K562 (cell line): ENCODE measurements at regions not wholly inside any gene's neighbourhood (a gene's known extent, or its start where the extent isn't known, plus 50 kb on each side); places are given as distances from the start of the nearest gene placed in this dataset.

Experiments used
- ATAC-seq: fragments of 200-7000 bp; cut with Tn5 transposase; 3 replicates; pipeline ENCODE4 v1.9.1; 2020; ENCODE audit warnings: moderate library complexity
- BruUV-seq: library from RNA; stranded (reverse); fragments of 400-500 nt; replicated peaks from 2 replicates; lab custom pipeline; 2021; lab: Mats Ljungman, UMichigan
- CTCF ChIA-PET: fragments of 300-600 bp; formaldehyde crosslinking; extraction: SDS; loops from one replicate; lab custom pipeline; 2021; ENCODE audit warnings: low intra/inter-chr PET ratio; lab: Yijun Ruan, JAX
- POLR2A ChIA-PET: fragments of 300-600, 350-650 bp; sonication (Branson Sonifier 250); formaldehyde crosslinking; extraction: SDS; loops from one replicate; lab custom pipeline; 2021; ENCODE audit warnings: antibody characterized with exemption, inconsistent platforms; lab: Yijun Ruan, JAX
- DNase-seq, 4 experiments: peaks; one replicate each; pipeline versions ENCODE4 v3.0.0 to v3.0.0-alpha.2; 2011 to 2018; ENCODE audit warnings: low spot score in 3 of 4, mixed read lengths in 3 of 4; ENCODE audit errors: extremely low read depth in 1 of 4
- FAIRE-seq: peaks from 2 replicates; lab custom pipeline; 2011; peaks lifted over from hg19 to GRCh38; lab: Jason Lieb, UNC
- H2AFZ ChIP-seq: 2 replicates; pipeline ENCODE4 v1.6.0; 2011; ENCODE audit warnings: low read depth, low read length, control low read depth, inconsistent platforms
- H3K27ac ChIP-seq: fragments of 200-600 bp; 3 replicates; pipeline ENCODE4 v1.8.0; 2011; ENCODE audit warnings: low read depth, mild to moderate bottlenecking, control low read depth, inconsistent platforms, low read length, moderate library complexity, mixed read lengths; ENCODE audit errors: extremely low read depth
- H3K27me3 ChIP-seq, 2 experiments: fragments of 300-600 bp in 1 of 2; 2 replicates in 1 of 2; 3 replicates in 1 of 2; pipeline versions ENCODE4 v1.6.0 to v1.8.0; 2011; ENCODE audit warnings: inconsistent platforms in 2 of 2, low read length in 2 of 2, mild to moderate bottlenecking in 1 of 2, mixed read lengths in 1 of 2, moderate library complexity in 1 of 2; ENCODE audit not compliant: control insufficient read depth in 2 of 2, insufficient read depth in 2 of 2
- H3K36me3 ChIP-seq: fragments of 300-600 bp; 3 replicates; pipeline ENCODE4 v1.8.0; 2011; ENCODE audit warnings: mild to moderate bottlenecking, low read length, inconsistent platforms; ENCODE audit not compliant: control insufficient read depth, insufficient read depth
- H3K4me1 ChIP-seq, 2 experiments: fragments of 200-600 bp in 1 of 2; replicated peaks in 1 of 2; 2 replicates in 1 of 2; 3 replicates in 1 of 2; pipeline versions ENCODE4 v1.5.1 to v1.8.0; 2011; ENCODE audit warnings: inconsistent platforms in 2 of 2, low read length in 2 of 2, mild to moderate bottlenecking in 1 of 2, mixed read lengths in 1 of 2, moderate library complexity in 1 of 2; ENCODE audit not compliant: control insufficient read depth in 2 of 2, insufficient read depth in 2 of 2
- H3K4me2 ChIP-seq: 2 replicates; pipeline ENCODE4 v1.6.1; 2011; ENCODE audit warnings: low read length, control low read depth, inconsistent platforms, mixed read lengths; ENCODE audit not compliant: insufficient read depth
- H3K4me3 ChIP-seq: fragments of 200-600 bp; sonication (generic), shearing (Covaris generic); 2 replicates; pipeline ENCODE4 v1.5.1; 2016; ENCODE audit warnings: control low read depth, inconsistent platforms
- H3K79me2 ChIP-seq: fragments of 200-600 bp; 3 replicates; pipeline ENCODE4 v1.8.0; 2011; ENCODE audit warnings: low read length, inconsistent platforms; ENCODE audit not compliant: control insufficient read depth, insufficient read depth
- H3K9ac ChIP-seq, 2 experiments: 2 replicates each; pipeline versions ENCODE4 v1.6.0 to v1.6.1; 2011; ENCODE audit warnings: low read depth in 2 of 2, low read length in 2 of 2, control low read depth in 1 of 2, inconsistent platforms in 1 of 2, mild to moderate bottlenecking in 1 of 2, mixed read lengths in 1 of 2; ENCODE audit not compliant: insufficient read depth in 1 of 2
- H3K9me1 ChIP-seq: one replicate; pipeline ENCODE4 v1.6.0; 2011; ENCODE audit warnings: inconsistent platforms, mild to moderate bottlenecking, low read length, moderate library complexity; ENCODE audit not compliant: control insufficient read depth, insufficient read depth
- H3K9me3 ChIP-seq: replicated peaks from 2 replicates; pipeline ENCODE4 v1.5.1; 2011; ENCODE audit warnings: low read depth, low read length, inconsistent platforms; ENCODE audit not compliant: control insufficient read depth, insufficient read depth
- H4K20me1 ChIP-seq: replicated peaks from 2 replicates; pipeline ENCODE4 v1.6.1; 2011; ENCODE audit warnings: low read length, inconsistent platforms, mixed read lengths; ENCODE audit not compliant: control insufficient read depth, insufficient read depth
- BRF2 ChIP-seq: IDR thresholded peaks from 3 replicates; pipeline ENCODE4 v1.6.1; 2011; ENCODE audit warnings: borderline replicate concordance, mild to moderate bottlenecking; ENCODE audit not compliant: insufficient read length, insufficient read depth
- DPF2 ChIP-seq: fragments of 450-650 bp; IDR thresholded peaks from 2 replicates; pipeline ENCODE4 v1.6.1; 2016
- ELK1 ChIP-seq: sonication (generic); formaldehyde crosslinking; IDR thresholded peaks from 2 replicates; pipeline ENCODE4 v1.8.1; 2022; ENCODE audit warnings: missing genetic modification reagents
- FOXJ2 ChIP-seq: fragments of 200-800 bp; sonication (Bioruptor generic); IDR thresholded peaks from 2 replicates; pipeline ENCODE4 v1.6.1; 2016; ENCODE audit warnings: missing genetic modification characterization, missing compliant biosample characterization
- HBP1 ChIP-seq: fragments of 450-650 bp; formaldehyde crosslinking; IDR thresholded peaks from 2 replicates; pipeline ENCODE4 v1.4.0; 2022; ENCODE audit warnings: missing genetic modification characterization
- NONO ChIP-seq, 2 experiments: fragments of 200-400 bp in 1 of 2; fragments of 450-650 bp in 1 of 2; formaldehyde crosslinking in 1 of 2; IDR thresholded peaks; 2 replicates each; pipeline ENCODE4 v1.6.1; 2017; ENCODE audit warnings: low read depth in 2 of 2, mild to moderate bottlenecking in 2 of 2, moderate library complexity in 2 of 2, low read length in 1 of 2
- POLR3G ChIP-seq: IDR thresholded peaks from 2 replicates; pipeline ENCODE4 v1.6.1; 2011; ENCODE audit not compliant: insufficient read length, insufficient replicate concordance; ENCODE audit errors: extremely low read depth
- POU5F1 ChIP-seq: fragments of 150-350 bp; IDR thresholded peaks from 2 replicates; pipeline ENCODE4 v1.6.1; 2014; ENCODE audit warnings: borderline replicate concordance, low read length, low read depth, mild to moderate bottlenecking; ENCODE audit not compliant: partially characterized antibody
- ZNF274 ChIP-seq: IDR thresholded peaks from 2 replicates; pipeline ENCODE4 v1.6.1; 2011; ENCODE audit warnings: low read depth, mild to moderate bottlenecking, low read length, moderate library complexity, borderline replicate concordance
- WGBS: fragments of 100-300 bp; shearing (Covaris generic); methylation state at CpG from one replicate; pipeline ENCODE4 v1.1.6; 2016; ENCODE audit warnings: low coverage, mixed read lengths; ENCODE audit not compliant: insufficient coverage; ENCODE audit errors: missing lambda C conversion rate; 5-methylcytosine and 5-hydroxymethylcytosine counted together
- in situ Hi-C: fragments of 300-500 bp; cut with MboI; formaldehyde crosslinking; loops from 4 replicates; pipeline ENCODE4 v1.15.0; 2018; ENCODE audit warnings: inconsistent platforms, mixed read lengths
- intact Hi-C: fragments of 100-400 bp; cut with micrococcal nuclease; formaldehyde crosslinking; loops from 2 replicates; pipeline ENCODE4 v1.14.2; 2022

- 0% methylated on average over 1 of the region's 1 CpG for WGBS
- in situ Hi-C loops (no loop called here), intact Hi-C loops (no loop called here)
- H3K9me1 ChIP-seq = no peaks in the 10 kb centered on the region
- no peak overlapping the region for H3K9ac ChIP-seq
- H4K20me1 ChIP-seq = no peaks in the 10 kb centered on the region
- H2AFZ ChIP-seq = no peak overlapping the region
- H3K4me2 ChIP-seq = no peak overlapping the region
- H3K4me3 ChIP-seq = no peak overlapping the region
- no TSS peak for BruUV-seq
- no peaks in the 10 kb centered on the region for H3K4me1 ChIP-seq
- ChIA-PET CTCF (no interaction called here), POLR2A (interaction anchor here (0.6 kb wide), 2 partner anchors 8 to 56 kb away, joined by 3 read pairs; no protein-coding TSS in a partner anchor)
- no peak overlapping the region for H3K27ac ChIP-seq
- TF ChIP-seq POU5F1 (no peak), NONO (IDR thresholded peaks at IDR 0.05; ENCODE audit: low read depth in 2 of 2, low read length in 1 of 2) (no peak), ELK1 (no peak)
- peaks cover 10 to 13% of the 10 kb centered on the region in 2 experiments; a peak in 3 of 5 replicates for H3K27me3 ChIP-seq
- no peaks in the 10 kb centered on the region for H3K79me2 ChIP-seq
- no peaks in the 10 kb centered on the region for H3K9me3 ChIP-seq
- ATAC-seq = no peak
- H3K36me3 ChIP-seq = no peaks in the 10 kb centered on the region
- no peak for DNase-seq
- FAIRE-seq = no peak
These were observed 262.7 kb upstream of the FOXQ1 start for GRCh38 chr6:1049170-1049569.

GRCh38 chr6:1047981-1048541 lies 263.8 kb upstream of the FOXQ1 start:
- Histone ChIP-seq H2AFZ (no peak overlapping the region), H3K9me1 (no peaks in the 10 kb centered on the region), H3K79me2 (no peaks in the 10 kb centered on the region), H3K4me3 (no peak overlapping the region), H3K4me1 (no peaks in the 10 kb centered on the region), H3K27ac (no peak overlapping the region), H4K20me1 (no peaks in the 10 kb centered on the region), H3K9ac (no peak overlapping the region), H3K36me3 (no peaks in the 10 kb centered on the region), H3K27me3 (peaks cover 18 to 21% of the 10 kb centered on the region in 2 experiments; a peak in 4 of 5 replicates), H3K9me3 (no peaks in the 10 kb centered on the region), H3K4me2 (no peak overlapping the region)
- in situ Hi-C loops (no loop called here), intact Hi-C loops (no loop called here)
- ATAC-seq (no peak), DNase-seq (no peak), FAIRE-seq (no peak)
- ChIA-PET CTCF (no interaction called here), POLR2A (interaction anchor here (0.6 kb wide), 1 partner anchor 22 kb away, joined by 3 read pairs; no protein-coding TSS in a partner anchor)
- BruUV-seq = no TSS peak
- WGBS = 0% methylated on average over 13 of the region's 13 CpGs
- no peak for TF ChIP-seq DPF2
- TF ChIP-seq POLR3G = no peak
- TF ChIP-seq BRF2 = no peak
- TF ChIP-seq HBP1 = no peak
- no peak for TF ChIP-seq ZNF274
- TF ChIP-seq FOXJ2 (tag) = no peak
